GM11168 (cell line): ENCODE measurements at regions not wholly inside any gene's neighbourhood (a gene's known extent, or its start where the extent isn't known, plus 50 kb on each side); places are given as distances from the start of the nearest gene placed in this dataset.

Experiments used
- in situ Hi-C: fragments of 300-500 bp; cut with MboI; formaldehyde crosslinking; loops from one replicate; pipeline ENCODE4 v1.12.0; 2022; ENCODE audit warnings: low sequenced_read_pairs; ENCODE audit not compliant: unreplicated experiment

GRCh38 chr2:219877728-219878127 is 250.3 kb downstream of the SLC4A3 start:
- in situ Hi-C loops: no loop called here

- in situ Hi-C loops: no loop called here
Measured at GRCh38 chr2:219878516-219878915, 251.1 kb downstream of the SLC4A3 start.

- in situ Hi-C loops: no loop called here
Measured at GRCh38 chr2:219881851-219882250, 254.4 kb downstream of the SLC4A3 start.

DNA sequence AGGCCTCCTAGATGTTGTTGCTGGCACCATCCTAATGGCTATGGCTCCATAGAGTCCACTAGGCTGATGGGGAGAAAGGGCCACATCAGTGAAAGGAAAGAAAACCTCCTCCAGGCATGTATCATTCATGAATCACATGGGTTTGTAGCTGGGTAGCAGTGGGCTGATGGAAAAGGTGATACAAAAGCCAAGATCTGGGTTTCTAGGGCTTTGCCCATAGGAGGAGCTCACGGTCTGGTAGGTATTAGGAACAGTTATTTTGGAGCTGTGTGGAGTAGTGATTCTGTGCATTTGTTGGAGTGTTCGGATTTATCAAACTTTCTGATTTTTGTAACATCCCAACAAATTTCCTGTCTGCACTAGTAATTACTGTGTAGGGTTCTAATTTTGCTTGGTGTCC is 259.2 kb downstream of the SLC4A3 start:
- in situ Hi-C loops: no loop called here

GRCh38 chr2:219887870-219888269 is 260.4 kb downstream of the SLC4A3 start:
- in situ Hi-C loops: no loop called here

DNA sequence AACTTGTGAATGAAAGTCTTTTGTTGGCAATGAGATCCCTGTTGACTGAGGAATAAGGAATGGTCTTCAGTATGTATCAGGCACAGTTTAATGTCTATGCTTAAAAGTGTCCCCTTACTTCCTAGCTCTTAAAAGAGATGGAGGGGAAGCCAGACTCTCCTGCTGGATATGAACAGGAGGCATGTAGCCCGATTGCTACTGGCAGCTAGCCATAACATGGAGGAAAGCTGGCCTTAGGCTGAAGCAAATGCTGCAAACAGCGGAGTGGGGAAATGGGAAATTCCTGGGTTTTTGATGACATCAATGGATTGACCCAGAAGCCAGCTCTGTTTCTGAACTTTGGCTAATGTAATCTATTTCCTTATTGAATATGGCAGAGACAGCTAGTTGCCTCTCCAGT is 266.1 kb downstream of the SLC4A3 start:
- in situ Hi-C loops: no loop called here

DNA sequence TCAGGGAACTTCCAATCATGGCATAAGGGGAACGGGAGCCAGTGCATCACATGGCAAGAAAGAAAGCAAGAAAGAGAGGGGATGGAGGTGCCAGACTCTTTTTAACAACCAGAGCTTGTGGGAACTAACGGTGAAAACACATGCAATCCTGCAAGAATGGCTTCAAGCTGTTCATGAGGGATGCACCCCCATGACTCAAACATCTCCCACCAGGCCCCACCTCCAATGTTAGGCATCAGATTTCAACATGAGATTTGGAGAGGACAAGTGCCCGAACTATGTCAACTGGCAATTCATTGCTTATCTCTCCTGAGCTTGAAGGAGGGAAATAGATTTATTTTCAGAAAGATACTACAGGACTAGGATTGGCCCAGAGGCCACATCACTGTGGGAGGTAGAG is 270.0 kb downstream of the SLC4A3 start:
- in situ Hi-C loops: no loop called here

- in situ Hi-C loops: no loop called here
Measured at GRCh38 chr2:219901155-219901554, 273.7 kb downstream of the SLC4A3 start.

- in situ Hi-C loops: no loop called here
Measured at GRCh38 chr2:219902891-219903552, 275.6 kb downstream of the SLC4A3 start.

GRCh38 chr2:219905640-219906039 is 278.2 kb downstream of the SLC4A3 start:
- in situ Hi-C loops: no loop called here

GRCh38 chr2:219906114-219907010 is 278.9 kb downstream of the SLC4A3 start:
- in situ Hi-C loops: no loop called here

GRCh38 chr2:219907011-219907365 is 279.6 kb downstream of the SLC4A3 start:
- in situ Hi-C loops: no loop called here

- in situ Hi-C loops: no loop called here
Measured at GRCh38 chr2:219908538-219908937, 281.1 kb downstream of the SLC4A3 start.

DNA sequence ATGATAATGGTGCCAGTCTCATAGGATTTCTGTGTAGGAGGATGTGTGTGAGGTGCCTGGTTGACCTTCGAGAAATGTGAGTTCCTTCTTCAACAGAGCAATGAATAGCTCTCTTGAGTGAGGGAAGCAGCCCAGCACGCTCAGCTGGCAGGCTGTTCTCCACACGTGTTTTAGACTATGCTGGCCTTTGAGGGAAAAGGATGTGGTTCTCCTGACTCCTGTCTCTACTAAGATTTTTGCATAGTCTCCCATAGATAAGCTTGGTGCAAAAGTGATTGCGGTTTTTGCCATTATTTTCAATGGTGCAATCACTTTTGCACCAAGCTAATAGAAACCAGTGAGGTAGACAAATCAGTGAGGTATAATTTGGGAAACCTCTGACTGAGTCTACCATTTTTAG is 284.1 kb downstream of the SLC4A3 start:
- in situ Hi-C loops: no loop called here

DNA sequence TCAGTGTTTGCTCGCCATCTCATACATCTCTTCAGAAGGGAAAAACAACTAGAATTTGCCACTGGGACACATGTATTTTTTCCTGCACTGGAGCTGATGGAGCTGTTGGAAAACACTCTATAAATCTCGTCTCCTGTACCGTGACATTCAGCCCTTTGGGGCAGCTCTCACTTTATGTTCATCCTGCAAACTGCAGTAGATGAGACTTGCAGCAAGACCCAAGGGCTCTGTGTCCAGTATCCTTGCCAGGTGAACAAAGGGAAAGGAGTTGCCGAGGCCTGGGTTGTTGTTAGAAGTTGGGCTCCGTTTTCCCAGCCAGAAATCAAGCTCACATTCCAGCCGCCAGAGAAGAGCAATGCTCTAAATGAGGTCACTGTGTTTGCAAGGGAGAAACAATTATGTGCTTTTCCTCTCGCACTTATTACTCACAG is 285.1 kb downstream of the SLC4A3 start:
- in situ Hi-C loops: no loop called here

- in situ Hi-C loops: no loop called here
Measured at GRCh38 chr2:219914577-219914976, 287.1 kb downstream of the SLC4A3 start.

GRCh38 chr2:219916281-219916680 is 288.9 kb downstream of the SLC4A3 start:
- in situ Hi-C loops: no loop called here

DNA sequence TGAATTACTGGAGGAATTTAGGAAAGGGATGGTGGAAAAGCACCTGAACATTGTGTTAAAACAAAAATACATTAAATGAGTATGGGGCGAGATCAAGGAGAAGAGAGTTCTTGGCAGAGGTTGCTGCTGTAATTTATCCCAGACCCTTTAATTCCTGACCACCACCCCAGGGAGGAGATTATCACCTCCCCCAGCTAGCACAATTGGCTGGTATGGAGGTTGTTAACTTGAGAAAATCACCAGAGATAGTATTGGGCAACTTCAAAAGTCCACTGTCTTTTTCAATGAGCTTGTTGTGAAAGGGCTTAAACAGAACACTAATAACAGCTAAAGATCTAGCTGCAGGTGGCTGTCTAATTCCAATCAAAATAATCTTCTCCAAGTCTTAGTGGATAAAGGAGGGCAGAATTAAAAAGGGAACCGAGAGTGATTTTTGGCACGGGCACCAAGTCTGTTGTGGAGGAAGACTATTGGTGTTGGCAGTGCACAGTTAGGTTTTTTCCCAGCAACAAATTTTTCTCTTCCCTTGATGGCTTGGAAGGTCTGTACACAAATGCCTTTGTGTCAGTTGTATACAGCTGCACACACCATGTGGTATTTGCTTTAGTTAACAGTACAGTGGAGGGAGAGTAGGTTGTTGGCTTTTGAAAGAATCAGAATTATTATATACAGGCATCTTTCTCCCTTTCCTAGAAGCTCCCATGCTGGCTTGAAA is 289.5 kb downstream of the SLC4A3 start:
- in situ Hi-C loops: no loop called here

DNA sequence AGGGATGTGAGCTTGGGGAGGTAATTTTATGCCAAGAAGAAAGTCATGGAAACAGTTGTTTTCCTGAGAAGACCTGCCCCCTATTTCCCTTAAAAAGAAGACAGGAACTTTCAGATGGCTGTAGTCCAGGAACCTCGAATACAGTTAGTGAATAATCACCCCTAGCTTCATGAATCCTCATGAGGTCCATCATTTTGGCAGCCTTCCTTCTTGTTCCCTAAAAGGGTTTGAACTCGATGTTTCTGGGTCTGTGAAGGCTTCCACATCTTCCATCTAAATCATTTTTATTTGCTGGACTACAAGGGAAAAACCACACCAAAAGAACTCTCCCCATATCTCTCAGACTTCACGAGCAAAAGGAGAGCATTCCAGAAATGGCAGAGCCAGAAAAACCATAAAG is 290.8 kb downstream of the SLC4A3 start:
- in situ Hi-C loops: no loop called here

DNA sequence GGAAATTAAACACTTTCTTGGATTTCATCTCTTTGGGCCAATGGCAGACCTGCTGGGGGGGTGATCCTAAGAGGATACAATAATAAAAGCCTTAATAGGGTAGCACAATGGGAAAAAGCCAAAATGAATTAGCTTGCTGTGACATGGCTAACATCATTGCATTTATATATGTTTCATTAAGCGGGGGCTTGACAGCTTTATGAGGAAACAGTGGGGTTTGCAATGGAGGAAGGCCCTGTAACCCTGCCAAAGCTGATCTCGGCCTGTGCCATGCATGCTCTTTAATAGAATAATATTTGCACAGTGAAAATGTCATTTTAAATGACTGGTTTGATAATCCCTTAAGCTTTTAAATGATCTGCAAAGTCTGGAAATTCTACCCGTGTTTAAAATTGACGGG is 291.5 kb downstream of the SLC4A3 start:
- in situ Hi-C loops: no loop called here

GRCh38 chr2:219919506-219919905 is 292.1 kb downstream of the SLC4A3 start:
- in situ Hi-C loops: no loop called here
